Adrenal gland (tissue), 5 donors: ENCODE measurements at regions not wholly inside any gene's neighbourhood (a gene's known extent, or its start where the extent isn't known, plus 50 kb on each side); places are given as distances from the start of the nearest gene placed in this dataset.

Experiments
- CTCF ChIP-seq, 6 experiments: fragments of 450-650 bp in 4 of 6; fragments of 200-600 bp in 2 of 6; sonication (generic) in 1 of 6; IDR thresholded peaks; 1 replicate in 5 of 6; 2 replicates in 1 of 6; pipeline versions ENCODE4 v1.5.1 to v1.8.0; 2016 to 2021; ENCODE audit warnings: antibody characterized with exemption in 6 of 6, mild to moderate bottlenecking in 2 of 6, moderate library complexity in 1 of 6
- POLR2A ChIP-seq, 2 donors: fragments of 450-650 bp; IDR thresholded peaks; one replicate each; pipeline ENCODE4 v1.6.1; 2017; ENCODE audit warnings: antibody characterized with exemption in 2 of 2, mild to moderate bottlenecking in 2 of 2, moderate library complexity in 1 of 2
- donor health status: DM: no; HTN: no; CAD: no.

DNA sequence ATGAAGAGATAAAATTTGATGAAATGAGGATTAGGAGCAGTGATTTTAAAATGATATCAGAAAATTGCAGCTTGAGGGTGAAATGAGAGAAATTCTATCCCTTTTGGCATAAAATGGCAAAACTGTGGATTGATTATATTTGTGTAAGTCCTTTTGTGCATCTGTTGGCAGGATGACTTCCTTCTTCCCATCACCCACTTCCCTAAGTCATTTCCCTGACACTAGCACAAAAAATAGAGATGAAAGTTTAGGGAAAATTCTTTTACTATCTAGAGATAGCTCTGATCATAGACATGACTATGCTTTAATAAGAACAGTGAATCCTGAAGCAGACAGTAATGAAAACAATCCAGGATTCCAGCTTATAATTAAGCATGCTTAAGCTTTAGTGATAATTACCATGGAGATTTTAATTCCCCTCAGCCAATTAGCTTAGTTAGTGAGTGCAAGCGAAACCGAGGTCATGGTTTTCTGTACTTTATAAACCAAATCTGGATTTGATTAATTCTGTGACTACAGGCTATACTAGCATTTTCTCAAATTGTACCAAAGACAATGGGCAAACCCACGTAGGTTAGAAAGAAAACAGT, 163.6 kb upstream of the TARS1 start:
- TF ChIP-seq CTCF (IDR thresholded peaks at IDR 0.05) (no peak), POLR2A (IDR thresholded peaks at IDR 0.05) (no peak)
